ENCODE measurements at regions not wholly inside any gene's neighbourhood (a gene's known extent, or its start where the extent isn't known, plus 50 kb on each side); places are given as distances from the start of the nearest gene placed in this dataset.

DNA sequence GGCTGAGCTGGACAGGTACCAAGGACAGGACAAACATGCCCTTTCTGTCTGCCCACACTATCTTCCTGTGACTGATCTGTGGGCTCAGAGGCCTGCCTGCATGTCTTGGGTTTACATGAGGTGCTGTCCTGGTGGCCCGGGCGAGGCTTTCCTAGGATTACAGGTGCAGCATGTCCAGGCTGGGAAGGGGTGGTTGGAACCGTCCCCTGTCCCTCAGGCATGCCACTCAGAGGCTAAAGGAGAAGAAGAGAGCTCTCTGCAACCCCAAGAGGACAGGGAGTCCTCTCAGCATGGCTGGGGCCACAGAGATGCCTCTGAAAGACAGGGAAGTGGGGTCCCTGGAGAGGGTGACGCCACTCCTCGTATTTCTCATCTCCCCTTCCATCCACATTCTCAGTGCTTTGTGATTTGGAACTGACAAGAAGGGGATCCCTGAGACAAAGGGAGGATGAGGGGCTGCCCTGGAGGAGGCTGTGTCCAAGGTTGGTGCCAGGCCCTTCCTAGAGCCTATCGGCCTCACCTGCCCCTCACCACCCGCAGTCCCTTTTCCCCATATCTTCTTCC lies 64.6 kb upstream of the LMO1 start:
- H3K9me3 ChIP-seq (ENCODE audit: severe bottlenecking): no peaks in the 10 kb centered on the region
- TF ChIP-seq, protein P1, sequence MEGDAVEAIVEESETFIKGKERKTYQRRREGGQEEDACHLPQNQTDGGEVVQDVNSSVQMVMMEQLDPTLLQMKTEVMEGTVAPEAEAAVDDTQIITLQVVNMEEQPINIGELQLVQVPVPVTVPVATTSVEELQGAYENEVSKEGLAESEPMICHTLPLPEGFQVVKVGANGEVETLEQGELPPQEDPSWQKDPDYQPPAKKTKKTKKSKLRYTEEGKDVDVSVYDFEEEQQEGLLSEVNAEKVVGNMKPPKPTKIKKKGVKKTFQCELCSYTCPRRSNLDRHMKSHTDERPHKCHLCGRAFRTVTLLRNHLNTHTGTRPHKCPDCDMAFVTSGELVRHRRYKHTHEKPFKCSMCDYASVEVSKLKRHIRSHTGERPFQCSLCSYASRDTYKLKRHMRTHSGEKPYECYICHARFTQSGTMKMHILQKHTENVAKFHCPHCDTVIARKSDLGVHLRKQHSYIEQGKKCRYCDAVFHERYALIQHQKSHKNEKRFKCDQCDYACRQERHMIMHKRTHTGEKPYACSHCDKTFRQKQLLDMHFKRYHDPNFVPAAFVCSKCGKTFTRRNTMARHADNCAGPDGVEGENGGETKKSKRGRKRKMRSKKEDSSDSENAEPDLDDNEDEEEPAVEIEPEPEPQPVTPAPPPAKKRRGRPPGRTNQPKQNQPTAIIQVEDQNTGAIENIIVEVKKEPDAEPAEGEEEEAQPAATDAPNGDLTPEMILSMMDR (IDR thresholded peaks at IDR 0.05; ENCODE audit: low read depth, low read length): no peak

DNA sequence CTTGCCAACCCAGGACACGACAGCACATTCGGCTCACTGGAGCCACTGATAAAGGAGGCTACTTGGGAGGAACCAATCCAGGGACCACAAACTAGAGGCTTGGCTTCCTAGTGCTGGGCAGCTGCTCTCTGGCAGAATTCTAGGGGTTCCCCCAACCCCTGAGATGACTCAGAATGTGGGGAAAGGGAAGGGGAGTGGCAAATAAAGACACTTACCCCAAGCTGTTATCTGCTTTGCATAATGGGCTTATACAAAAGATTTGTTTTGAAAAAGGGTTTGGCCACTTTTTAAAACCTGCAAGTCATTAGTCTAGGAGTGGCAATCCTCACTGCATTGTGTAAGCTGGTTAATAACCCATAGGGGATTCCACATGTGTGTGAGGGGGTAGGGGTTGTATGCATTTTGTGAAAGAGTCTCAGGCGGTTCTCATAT lies 64.1 kb upstream of the LMO1 start:
- Histone ChIP-seq H3K9me3 (ENCODE audit: severe bottlenecking) (no peaks in the 10 kb centered on the region), H3K27me3 (ENCODE audit: insufficient read depth, low read depth, severe bottlenecking) (no peaks in the 10 kb centered on the region), H3K4me3 (ENCODE audit: low read depth, low read length) (no peak overlapping the region), H3K27ac (peak overlapping the region; percentile 73), H3K36me3 (no peaks in the 10 kb centered on the region)
- DNase-seq: no peak
- TF ChIP-seq, protein P1 (IDR thresholded peaks at IDR 0.05; ENCODE audit: low read depth, low read length): no peak

More for the DNA sequence above, 64.6 kb upstream of the LMO1 start:
- Histone ChIP-seq H3K36me3 (no peaks in the 10 kb centered on the region), H3K27ac (peak overlapping the region; percentile 73), H3K27me3 (ENCODE audit: insufficient read depth, low read depth, severe bottlenecking) (no peaks in the 10 kb centered on the region), H3K4me3 (ENCODE audit: low read depth, low read length) (no peak overlapping the region)
- DNase-seq: peak; percentile 51

DNA sequence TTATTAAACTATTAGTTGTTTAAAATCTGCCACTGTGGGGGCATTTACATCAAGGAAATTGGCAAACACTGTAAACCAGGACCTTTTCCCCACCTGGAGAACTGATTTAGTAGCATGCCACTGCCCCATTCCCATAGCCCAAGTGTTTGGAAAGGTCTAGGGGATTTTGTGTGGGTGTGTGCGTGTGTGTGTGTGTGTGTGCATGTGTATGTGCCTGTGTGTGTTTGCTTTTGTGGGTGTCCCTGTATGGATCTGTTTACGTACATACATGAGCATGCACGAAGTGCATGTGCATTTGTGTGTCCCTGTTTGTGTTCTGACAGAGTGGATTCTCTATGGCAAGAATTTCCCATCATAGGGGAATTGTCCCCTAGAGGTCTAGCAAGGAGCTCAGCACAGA lies 62.7 kb upstream of the LMO1 start:
- no peaks in the 10 kb centered on the region for H3K36me3 ChIP-seq

DNA sequence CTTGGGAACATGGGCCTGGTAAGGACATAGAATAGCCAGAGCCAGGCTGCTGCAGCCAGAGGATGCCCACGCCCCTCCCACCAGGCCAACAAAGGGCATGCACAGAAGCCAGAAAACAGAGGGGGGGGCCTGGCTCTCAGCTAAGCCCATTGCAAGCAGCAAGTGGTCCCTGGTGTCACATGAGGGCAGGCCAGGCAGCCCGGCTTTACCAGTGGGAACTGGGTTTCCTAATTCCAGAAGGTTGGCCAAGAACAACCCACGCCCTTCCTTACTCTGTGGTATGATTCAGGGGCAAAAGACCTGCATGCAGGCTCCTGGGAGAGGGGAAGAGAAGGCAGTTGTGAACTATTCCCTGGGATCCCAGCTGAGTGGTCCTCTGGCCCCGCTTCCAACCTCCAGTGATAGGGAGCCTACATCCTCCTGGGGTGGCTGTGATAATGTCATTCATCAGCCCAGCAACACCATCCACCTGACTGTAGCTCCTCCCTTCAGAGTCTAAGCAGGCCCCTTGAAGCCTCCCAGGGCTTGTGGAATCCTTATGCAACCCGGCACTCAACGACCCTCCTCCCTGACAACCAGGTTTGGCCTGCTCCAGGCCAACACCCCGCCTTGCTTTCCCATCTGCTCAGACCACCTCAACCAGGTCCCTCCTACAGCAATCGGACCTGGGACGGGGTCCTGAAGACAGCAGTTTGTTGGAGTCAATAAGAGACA lies 62.1 kb upstream of the LMO1 start:
- H3K36me3 ChIP-seq: no peaks in the 10 kb centered on the region
- H3K27ac ChIP-seq: no peak overlapping the region
- H3K4me3 ChIP-seq (ENCODE audit: low read depth, low read length): no peak overlapping the region
- H3K9me3 ChIP-seq (ENCODE audit: severe bottlenecking): no peaks in the 10 kb centered on the region
- TF ChIP-seq, protein P1 (IDR thresholded peaks at IDR 0.05; ENCODE audit: low read depth, low read length): no peak
- H3K27me3 ChIP-seq (ENCODE audit: insufficient read depth, low read depth, severe bottlenecking): no peaks in the 10 kb centered on the region
- no peak for DNase-seq

More for the DNA sequence above, 62.7 kb upstream of the LMO1 start:
- TF ChIP-seq, protein P1 (IDR thresholded peaks at IDR 0.05; ENCODE audit: low read depth, low read length): no peak
- Histone ChIP-seq H3K4me3 (ENCODE audit: low read depth, low read length) (no peak overlapping the region), H3K27ac (no peak overlapping the region), H3K27me3 (ENCODE audit: insufficient read depth, low read depth, severe bottlenecking) (no peaks in the 10 kb centered on the region), H3K9me3 (ENCODE audit: severe bottlenecking) (no peaks in the 10 kb centered on the region)
- no peak for DNase-seq

DNA sequence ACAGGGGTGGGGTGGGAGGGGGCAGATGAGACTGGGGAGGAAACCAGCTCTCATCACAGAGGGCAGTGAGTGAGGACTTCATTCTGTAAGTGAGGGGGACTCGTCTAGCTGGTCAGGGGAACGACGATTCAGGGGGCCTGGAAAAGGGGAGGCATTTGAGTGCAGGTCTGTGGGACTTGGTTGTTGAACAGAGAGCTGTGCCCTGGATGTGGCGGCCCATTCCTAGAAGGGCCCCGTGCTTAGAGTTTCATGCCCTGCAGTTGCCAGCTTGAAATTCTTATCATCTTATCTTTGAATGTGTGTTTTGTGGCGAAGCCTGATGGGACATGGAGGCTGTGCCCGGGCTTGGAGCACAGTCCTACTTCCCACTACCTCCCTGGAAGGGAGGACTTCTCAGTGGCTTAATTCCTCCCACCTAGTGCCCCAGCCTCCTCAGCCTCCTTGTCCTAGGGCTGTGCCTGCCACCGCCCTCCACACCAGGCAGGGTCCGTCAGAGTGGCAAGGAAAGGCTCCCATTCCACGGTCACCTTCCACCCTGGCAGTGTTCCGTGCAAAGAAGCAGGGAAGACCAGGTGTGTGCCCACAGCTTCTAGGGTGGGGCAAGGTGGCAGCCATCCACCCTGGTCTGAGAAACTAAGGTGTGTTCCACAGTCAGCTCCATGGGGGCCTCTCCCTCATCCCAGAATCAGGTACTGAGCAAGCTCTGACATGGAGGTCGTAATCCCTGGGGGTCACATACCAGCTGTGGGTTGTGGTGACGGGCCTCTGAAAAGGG lies 59.7 kb upstream of the LMO1 start:
- no peak overlapping the region for H3K4me3 ChIP-seq (ENCODE audit: low read depth, low read length)
- no peaks in the 10 kb centered on the region for H3K36me3 ChIP-seq
- H3K27ac ChIP-seq: no peak overlapping the region
- DNase-seq: no peak
- H3K27me3 ChIP-seq (ENCODE audit: insufficient read depth, low read depth, severe bottlenecking): no peaks in the 10 kb centered on the region
- no peaks in the 10 kb centered on the region for H3K9me3 ChIP-seq (ENCODE audit: severe bottlenecking)
- TF ChIP-seq, protein P1 (IDR thresholded peaks at IDR 0.05; ENCODE audit: low read depth, low read length): no peak

All from WERI-Rb-1 (cell line).